A673 (cell line): ENCODE measurements at regions not wholly inside any gene's neighbourhood (a gene's known extent, or its start where the extent isn't known, plus 50 kb on each side); places are given as distances from the start of the nearest gene placed in this dataset.

ENCODE experiments used
- EZH2 ChIP-seq: fragments of 200-600 bp; sonication (generic); IDR thresholded peaks from 2 replicates; pipeline ENCODE4 v1.6.1; 2017; ENCODE audit warnings: borderline replicate concordance, low read depth, mild to moderate bottlenecking, mixed read lengths, antibody characterized with exemption, low read length; ENCODE audit not compliant: poor library complexity, severe bottlenecking
- TF ChIP-seq, protein P1 (sequence below): fragments of 300-800, 200-600 bp; sonication (generic); conservative IDR thresholded peaks from 2 replicates; pipeline ENCODE4 v1.5.1; 2017; ENCODE audit warnings: low read depth, mild to moderate bottlenecking, antibody characterized with exemption, low read length, moderate library complexity, mixed read lengths

DNA sequence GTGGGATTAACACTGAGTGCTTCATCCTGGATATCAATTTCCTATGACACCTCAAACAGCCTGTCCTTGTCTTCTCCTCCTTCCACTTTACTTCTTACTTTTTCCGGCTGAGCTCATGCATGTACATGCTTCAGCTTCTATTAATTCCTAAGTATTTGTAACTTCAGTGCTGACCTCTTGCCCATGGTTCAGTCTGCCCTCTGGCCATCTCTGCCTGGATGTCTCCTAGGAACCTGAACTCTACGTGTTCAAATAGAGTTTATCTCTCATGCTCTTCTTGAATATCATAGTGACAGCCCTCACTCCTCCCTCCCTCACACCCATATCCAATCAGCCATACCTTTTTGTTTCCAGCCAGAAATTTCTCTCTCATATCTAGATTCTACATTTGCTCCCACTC lies 141.6 kb downstream of the ATP23 start:
- TF ChIP-seq, protein P1, sequence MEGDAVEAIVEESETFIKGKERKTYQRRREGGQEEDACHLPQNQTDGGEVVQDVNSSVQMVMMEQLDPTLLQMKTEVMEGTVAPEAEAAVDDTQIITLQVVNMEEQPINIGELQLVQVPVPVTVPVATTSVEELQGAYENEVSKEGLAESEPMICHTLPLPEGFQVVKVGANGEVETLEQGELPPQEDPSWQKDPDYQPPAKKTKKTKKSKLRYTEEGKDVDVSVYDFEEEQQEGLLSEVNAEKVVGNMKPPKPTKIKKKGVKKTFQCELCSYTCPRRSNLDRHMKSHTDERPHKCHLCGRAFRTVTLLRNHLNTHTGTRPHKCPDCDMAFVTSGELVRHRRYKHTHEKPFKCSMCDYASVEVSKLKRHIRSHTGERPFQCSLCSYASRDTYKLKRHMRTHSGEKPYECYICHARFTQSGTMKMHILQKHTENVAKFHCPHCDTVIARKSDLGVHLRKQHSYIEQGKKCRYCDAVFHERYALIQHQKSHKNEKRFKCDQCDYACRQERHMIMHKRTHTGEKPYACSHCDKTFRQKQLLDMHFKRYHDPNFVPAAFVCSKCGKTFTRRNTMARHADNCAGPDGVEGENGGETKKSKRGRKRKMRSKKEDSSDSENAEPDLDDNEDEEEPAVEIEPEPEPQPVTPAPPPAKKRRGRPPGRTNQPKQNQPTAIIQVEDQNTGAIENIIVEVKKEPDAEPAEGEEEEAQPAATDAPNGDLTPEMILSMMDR = no peak
- TF ChIP-seq EZH2 = no peak
